NT2/D1 (cell line): ENCODE measurements at regions not wholly inside any gene's neighbourhood (a gene's known extent, or its start where the extent isn't known, plus 50 kb on each side); places are given as distances from the start of the nearest gene placed in this dataset.
"Not testable (repeated sequence)": the region's sequence is repeated elsewhere in the genome, so short reads cannot be mapped to it uniquely, and the experiment has no call there.

Source experiments
- DNase-seq: peaks from one replicate; pipeline ENCODE4 v3.0.0-alpha.2; 2011; ENCODE audit warnings: low read depth, low spot score
- H3K27me3 ChIP-seq: 2 replicates; pipeline ENCODE4 v1.6.0; 2011; ENCODE audit warnings: mild to moderate bottlenecking; ENCODE audit not compliant: insufficient read length, insufficient read depth
- H3K36me3 ChIP-seq: 2 replicates; pipeline ENCODE4 v1.6.1; 2011; ENCODE audit warnings: mild to moderate bottlenecking, low read length, mixed read lengths; ENCODE audit not compliant: insufficient read depth, insufficient read length
- H3K4me1 ChIP-seq: 2 replicates; pipeline ENCODE4 v1.5.1; 2011; ENCODE audit not compliant: insufficient read depth, insufficient read length
- H3K4me3 ChIP-seq: 2 replicates; pipeline ENCODE4 v1.5.1; 2011; ENCODE audit warnings: low read depth; ENCODE audit not compliant: insufficient read length
- H3K9ac ChIP-seq: 2 replicates; pipeline ENCODE4 v1.6.0; 2011; ENCODE audit warnings: low read depth; ENCODE audit not compliant: insufficient read length
- H3K9me3 ChIP-seq: 2 replicates; pipeline ENCODE4 v1.5.1; 2011; ENCODE audit warnings: mild to moderate bottlenecking, low read length; ENCODE audit not compliant: insufficient read depth
- SUZ12 ChIP-seq: IDR thresholded peaks from 2 replicates; pipeline ENCODE4 v1.6.1; 2011; ENCODE audit not compliant: insufficient read length, insufficient read depth; ENCODE audit errors: extremely low read depth
- YY1 ChIP-seq: IDR thresholded peaks from 2 replicates; pipeline ENCODE4 v1.6.1; 2011; ENCODE audit not compliant: insufficient read length, insufficient read depth
- ZNF274 ChIP-seq: IDR thresholded peaks from 2 replicates; pipeline ENCODE4 v1.6.1; 2011; ENCODE audit warnings: mild to moderate bottlenecking, low read depth, low read length

DNA sequence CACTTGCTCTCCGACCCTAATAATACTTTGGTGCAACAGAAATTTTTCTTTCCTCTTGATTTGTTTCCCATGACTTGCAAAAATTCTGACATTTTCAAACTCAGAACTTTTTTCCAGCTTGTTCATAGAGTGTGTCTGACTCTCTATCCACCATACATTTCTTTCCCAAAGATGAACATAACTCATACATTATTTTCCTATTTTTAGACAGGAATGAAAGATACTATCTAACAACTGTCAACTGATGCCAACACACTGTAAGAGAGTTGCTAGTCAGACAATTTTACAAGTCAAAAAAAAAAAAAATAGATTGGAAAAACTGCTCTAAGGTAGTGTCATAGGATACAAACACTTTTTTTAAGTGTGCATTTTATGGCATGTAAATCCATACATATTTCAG, 1001.0 kb upstream of the WWC1 start:
- DNase-seq: no peak
- H3K9ac ChIP-seq: no peak overlapping the region
- H3K36me3 ChIP-seq: peaks cover 26% of the 10 kb centered on the region
- TF ChIP-seq SUZ12 (no peak), YY1 (no peak), ZNF274 (no peak)
- H3K27me3 ChIP-seq: no peaks in the 10 kb centered on the region
- H3K9me3 ChIP-seq: peaks cover 9% of the 10 kb centered on the region
- H3K4me1 ChIP-seq: peaks cover 3% of the 10 kb centered on the region
- H3K4me3 ChIP-seq: no peak overlapping the region

DNA sequence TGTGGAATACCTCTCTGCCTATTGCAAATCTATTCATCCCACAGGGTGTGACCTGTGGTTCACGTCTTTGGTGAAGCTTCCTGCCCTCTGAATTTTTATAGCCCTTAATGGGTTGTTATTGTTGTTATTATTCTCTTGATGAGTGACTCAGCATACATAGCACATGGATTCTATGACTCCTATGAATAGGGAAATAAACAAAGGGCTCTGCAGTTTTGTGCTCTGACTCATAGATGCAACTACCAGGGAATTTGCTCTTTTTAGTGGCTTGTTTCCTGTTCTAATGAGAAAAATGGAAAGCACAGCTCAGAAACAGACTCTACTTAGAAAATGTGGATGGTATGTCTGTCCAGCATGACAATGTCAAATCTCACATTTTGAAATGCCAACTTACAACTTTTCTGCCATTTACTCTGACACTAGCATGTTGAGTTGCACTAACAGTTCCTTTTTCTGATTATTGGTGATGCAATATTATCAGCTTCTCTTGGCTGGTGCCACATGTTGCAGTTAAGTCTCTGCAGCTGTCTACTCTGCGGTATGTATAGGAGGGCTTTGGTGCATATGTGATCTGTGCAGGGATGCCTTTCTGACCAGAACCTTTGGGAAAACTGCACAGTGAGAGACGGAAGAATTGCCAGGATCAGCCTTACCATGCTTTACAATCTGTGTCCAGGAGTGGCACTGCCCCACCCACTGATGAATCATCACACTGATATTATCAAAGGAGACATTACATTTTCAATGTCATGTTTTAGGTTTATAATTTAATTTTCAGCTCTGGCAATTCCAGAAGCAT, 996.4 kb upstream of the WWC1 start:
- H3K4me1 ChIP-seq: peaks cover 3% of the 10 kb centered on the region
- TF ChIP-seq ZNF274 (no peak), SUZ12 (no peak), YY1 (no peak)
- peaks cover 37% of the 10 kb centered on the region for H3K36me3 ChIP-seq
- no peak overlapping the region for H3K9ac ChIP-seq
- peaks cover 9% of the 10 kb centered on the region for H3K9me3 ChIP-seq
- no peak for DNase-seq
- no peak overlapping the region for H3K4me3 ChIP-seq
- no peaks in the 10 kb centered on the region for H3K27me3 ChIP-seq

DNA sequence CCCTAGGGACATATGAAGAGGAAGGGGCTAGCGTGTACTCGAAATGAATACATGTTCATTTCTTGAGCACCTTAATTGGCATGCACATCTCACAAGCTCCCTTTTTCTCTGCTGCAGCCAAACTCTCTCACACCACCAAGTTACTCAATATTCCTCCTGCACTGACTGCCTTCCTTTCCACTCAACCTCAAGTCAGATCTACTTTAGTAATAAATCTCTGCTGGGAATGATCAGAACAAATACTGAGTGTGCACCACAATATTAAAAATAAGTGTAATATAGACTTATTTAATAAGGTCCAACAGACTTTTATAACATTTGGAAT, 995.8 kb upstream of the WWC1 start:
- Histone ChIP-seq H3K4me3 (no peak overlapping the region), H3K9me3 (peaks cover 9% of the 10 kb centered on the region), H3K27me3 (no peaks in the 10 kb centered on the region), H3K9ac (no peak overlapping the region), H3K36me3 (peaks cover 40% of the 10 kb centered on the region), H3K4me1 (peaks cover 3% of the 10 kb centered on the region)
- no peak for TF ChIP-seq YY1
- no peak for DNase-seq

- no peaks in the 10 kb centered on the region for H3K27me3 ChIP-seq
- no peak overlapping the region for H3K4me3 ChIP-seq
- no peak for DNase-seq
- H3K9ac ChIP-seq: no peak overlapping the region
- peaks cover 3% of the 10 kb centered on the region for H3K4me1 ChIP-seq
- H3K36me3 ChIP-seq: peaks cover 40% of the 10 kb centered on the region
- no peak for TF ChIP-seq YY1
- no peak for TF ChIP-seq ZNF274
- no peak for TF ChIP-seq SUZ12
- H3K9me3 ChIP-seq: peaks cover 9% of the 10 kb centered on the region
Observed at GRCh38 chr5:167296066-167296465, 995.4 kb upstream of the WWC1 start.

DNA sequence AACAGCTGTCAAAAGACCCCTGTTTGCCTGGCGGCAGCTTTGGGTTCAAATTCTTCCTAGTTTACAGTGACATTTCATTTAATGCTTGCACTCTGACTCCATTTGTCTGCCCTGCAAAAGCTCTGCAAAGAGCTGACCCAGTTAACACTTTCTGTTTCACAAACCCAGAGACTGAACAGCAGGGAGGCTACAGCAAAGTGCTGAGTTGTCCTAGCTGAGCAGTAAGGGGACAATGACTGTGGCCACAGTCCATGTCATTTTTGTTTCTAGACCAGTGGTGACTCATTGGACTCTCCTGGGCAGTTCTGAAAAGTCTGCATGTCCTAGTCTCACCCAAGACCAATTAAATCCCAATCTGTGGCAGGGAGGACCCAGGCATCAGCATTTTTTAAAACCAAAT, 994.8 kb upstream of the WWC1 start:
- no peak for DNase-seq
- no peak overlapping the region for H3K4me3 ChIP-seq
- H3K4me1 ChIP-seq: peaks cover 3% of the 10 kb centered on the region
- peaks cover 40% of the 10 kb centered on the region for H3K36me3 ChIP-seq
- H3K9me3 ChIP-seq: peaks cover 9% of the 10 kb centered on the region
- H3K9ac ChIP-seq: no peak overlapping the region
- no peaks in the 10 kb centered on the region for H3K27me3 ChIP-seq
- no peak for TF ChIP-seq ZNF274
- TF ChIP-seq YY1: no peak
- no peak for TF ChIP-seq SUZ12

- H3K4me1 ChIP-seq, H3K9ac ChIP-seq, H3K4me3 ChIP-seq, H3K9me3 ChIP-seq, DNase-seq, H3K27me3 ChIP-seq: not testable (repeated sequence)
- H3K36me3 ChIP-seq: peaks cover 20% of the 10 kb centered on the region
Observed at GRCh38 chr5:167299861-167300260, 991.6 kb upstream of the WWC1 start.

DNA sequence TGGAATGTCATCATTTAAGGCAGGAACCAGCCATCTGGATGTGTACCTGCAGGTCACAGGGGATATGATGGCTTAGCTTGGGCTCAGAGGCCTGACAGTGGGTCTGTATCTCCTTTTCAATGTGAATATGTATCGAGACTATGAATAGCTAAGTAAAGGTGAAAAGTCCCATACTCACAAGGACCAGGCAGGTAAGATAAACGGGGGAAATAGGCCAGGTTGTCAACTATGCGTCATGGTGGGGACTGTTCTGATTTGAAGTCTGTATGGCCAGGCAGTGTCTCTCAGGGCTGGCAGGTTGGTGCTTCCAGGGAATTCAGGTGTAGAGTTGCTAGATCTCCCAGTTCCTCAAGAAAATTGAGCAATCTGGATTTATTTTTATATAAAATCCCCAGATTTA, 987.9 kb upstream of the WWC1 start:
- Histone ChIP-seq H3K36me3 (peaks cover 3% of the 10 kb centered on the region), H3K27me3 (no peaks in the 10 kb centered on the region), H3K9ac (peak overlapping the region; percentile 43), H3K4me3 (no peak overlapping the region), H3K4me1 (no peaks in the 10 kb centered on the region), H3K9me3 (no peaks in the 10 kb centered on the region)
- TF ChIP-seq SUZ12 (no peak), YY1 (no peak), ZNF274 (no peak)
- DNase-seq: no peak
